Caco-2 (cell line): ENCODE measurements at regions not wholly inside any gene's neighbourhood (a gene's known extent, or its start where the extent isn't known, plus 50 kb on each side); places are given as distances from the start of the nearest gene placed in this dataset.

Experiments
- BruUV-seq: library from RNA; stranded (reverse); fragments of 400-500 nt; replicated peaks from 2 replicates; lab custom pipeline; 2021; lab: Mats Ljungman, UMichigan
- CTCF ChIA-PET: fragments of 300-600 bp; sonication (Branson Sonifier 250); formaldehyde crosslinking; loops from one replicate; lab custom pipeline; 2022; ENCODE audit warnings: antibody characterized with exemption; lab: Charles Lee
- POLR2A ChIA-PET: fragments of 300-600 bp; sonication (Branson Sonifier 250); formaldehyde crosslinking; loops from one replicate; lab custom pipeline; 2022; ENCODE audit warnings: antibody characterized with exemption; lab: Charles Lee
- DNase-seq, 2 experiments: peaks; one replicate each; pipeline versions ENCODE4 v3.0.0 to v3.0.0-alpha.2; 2020 to 2022
- H3K27me3 ChIP-seq: replicated peaks from 2 replicates; pipeline ENCODE4 v1.6.0; 2011; ENCODE audit warnings: low read length; ENCODE audit not compliant: control insufficient read depth, insufficient read depth
- H3K36me3 ChIP-seq: 2 replicates; pipeline ENCODE4 v1.5.1; 2011; ENCODE audit warnings: low read length; ENCODE audit not compliant: control insufficient read depth, insufficient read depth
- H3K4me1 ChIP-seq: fragments of 250-450 bp; sonication (Bioruptor Pico); 2 replicates; pipeline ENCODE4 v1.5.1; 2020; ENCODE audit warnings: mild to moderate bottlenecking
- H3K4me3 ChIP-seq: 2 replicates; pipeline ENCODE4 v1.5.1; 2011; ENCODE audit warnings: low read depth, mild to moderate bottlenecking, control low read depth, low read length
- H3K9me3 ChIP-seq: fragments of 250-450 bp; sonication (Bioruptor Pico); 2 replicates; pipeline ENCODE4 v1.5.1; 2020; ENCODE audit warnings: mild to moderate bottlenecking, moderate library complexity
- H3K27ac Mint-ChIP-seq: one replicate; pipeline ENCODE4 v1.8.0; 2022; ENCODE audit warnings: mixed read lengths; ENCODE audit not compliant: unreplicated experiment
- H3K27me3 Mint-ChIP-seq: one replicate; pipeline ENCODE4 v1.8.0; 2022; ENCODE audit warnings: mixed read lengths; ENCODE audit not compliant: insufficient read depth, unreplicated experiment
- H3K36me3 Mint-ChIP-seq: one replicate; pipeline ENCODE4 v1.8.0; 2022; ENCODE audit warnings: mild to moderate bottlenecking, mixed read lengths; ENCODE audit not compliant: insufficient read depth, unreplicated experiment
- H3K4me1 Mint-ChIP-seq: one replicate; pipeline ENCODE4 v1.8.0; 2022; ENCODE audit warnings: low read depth, mixed read lengths; ENCODE audit not compliant: unreplicated experiment
- H3K4me3 Mint-ChIP-seq: one replicate; pipeline ENCODE4 v1.8.0; 2022; ENCODE audit warnings: mild to moderate bottlenecking, moderate library complexity, mixed read lengths; ENCODE audit not compliant: unreplicated experiment
- H3K9me3 Mint-ChIP-seq: one replicate; pipeline ENCODE4 v1.8.0; 2022; ENCODE audit warnings: mixed read lengths; ENCODE audit not compliant: unreplicated experiment
- CTCF ChIP-seq, 2 experiments: fragments of 200-600 bp in 1 of 2; IDR thresholded peaks; 1 replicate in 1 of 2; 2 replicates in 1 of 2; pipeline versions ENCODE4 v1.5.1 to v1.8.0; 2011 to 2022; ENCODE audit warnings: antibody characterized with exemption in 1 of 2, control low read depth in 1 of 2, inconsistent platforms in 1 of 2, low read depth in 1 of 2, low read length in 1 of 2, mild to moderate bottlenecking in 1 of 2, moderate library complexity in 1 of 2; ENCODE audit not compliant: insufficient read depth in 1 of 2, severe bottlenecking in 1 of 2, unreplicated experiment in 1 of 2
- intact Hi-C: fragments of 100-400 bp; cut with micrococcal nuclease; formaldehyde crosslinking; loops from one replicate; pipeline ENCODE4 v1.10.0; 2022; ENCODE audit not compliant: unreplicated experiment

- no TSS peak for BruUV-seq
- DNase-seq, result no peak
- ChIA-PET CTCF (no interaction called here), POLR2A (no interaction called here)
- Mint-ChIP-seq H3K9me3 (no peaks in the 10 kb centered on the region), H3K4me1 (peaks cover 7% of the 10 kb centered on the region), H3K4me3 (no peak overlapping the region), H3K27me3 (no peaks in the 10 kb centered on the region), H3K36me3 (no peaks in the 10 kb centered on the region), H3K27ac (no peak overlapping the region)
- Histone ChIP-seq H3K4me3 (no peak overlapping the region), H3K27me3 (no peaks in the 10 kb centered on the region), H3K36me3 (no peaks in the 10 kb centered on the region), H3K9me3 (no peaks in the 10 kb centered on the region), H3K4me1 (no peaks in the 10 kb centered on the region)
- TF ChIP-seq CTCF (IDR thresholded peaks at IDR 0.05; ENCODE audit: insufficient read depth in 1 of 2, low read depth in 1 of 2, low read length in 1 of 2, severe bottlenecking in 1 of 2, unreplicated experiment in 1 of 2), result no peak
- intact Hi-C loops, result no loop called here
These were observed 136.3 kb upstream of the SMAD1 start for GRCh38 chr4:145345401-145345800.

GRCh38 chr4:145341381-145341780 lies 140.3 kb upstream of the SMAD1 start:
- Mint-ChIP-seq H3K27ac (no peak overlapping the region), H3K9me3 (no peaks in the 10 kb centered on the region), H3K36me3 (no peaks in the 10 kb centered on the region), H3K4me3 (no peak overlapping the region), H3K27me3 (no peaks in the 10 kb centered on the region), H3K4me1 (peaks cover 7% of the 10 kb centered on the region)
- no peaks in the 10 kb centered on the region for H3K36me3 ChIP-seq
- H3K27me3 ChIP-seq, result no peaks in the 10 kb centered on the region
- ChIA-PET POLR2A (no interaction called here), CTCF (no interaction called here)
- H3K9me3 ChIP-seq, result no peaks in the 10 kb centered on the region
- TF ChIP-seq CTCF (IDR thresholded peaks at IDR 0.05; ENCODE audit: insufficient read depth in 1 of 2, low read depth in 1 of 2, low read length in 1 of 2, severe bottlenecking in 1 of 2, unreplicated experiment in 1 of 2), result no peak
- intact Hi-C loops, result no loop called here
- no TSS peak for BruUV-seq
- H3K4me1 ChIP-seq, result peaks cover 13% of the 10 kb centered on the region
- no peak for DNase-seq
- no peak overlapping the region for H3K4me3 ChIP-seq

- POLR2A ChIA-PET, result no interaction called here
- H3K9me3 Mint-ChIP-seq, result no peaks in the 10 kb centered on the region
- H3K4me1 Mint-ChIP-seq, result peaks cover 7% of the 10 kb centered on the region
- no peaks in the 10 kb centered on the region for H3K9me3 ChIP-seq
- BruUV-seq, result no TSS peak
- CTCF ChIA-PET, result no interaction called here
- H3K4me3 Mint-ChIP-seq, result no peak overlapping the region
- H3K27me3 ChIP-seq, result no peaks in the 10 kb centered on the region
- no peak for TF ChIP-seq CTCF (IDR thresholded peaks at IDR 0.05; ENCODE audit: insufficient read depth in 1 of 2, low read depth in 1 of 2, low read length in 1 of 2, severe bottlenecking in 1 of 2, unreplicated experiment in 1 of 2)
- intact Hi-C loops, result no loop called here
- peaks cover 13% of the 10 kb centered on the region for H3K4me1 ChIP-seq
- no peak overlapping the region for H3K27ac Mint-ChIP-seq
- no peaks in the 10 kb centered on the region for H3K36me3 ChIP-seq
- no peaks in the 10 kb centered on the region for H3K36me3 Mint-ChIP-seq
- DNase-seq, result peak; percentile 45 to 70
- H3K4me3 ChIP-seq, result no peak overlapping the region
- no peaks in the 10 kb centered on the region for H3K27me3 Mint-ChIP-seq
These were observed 141.5 kb upstream of the SMAD1 start for GRCh38 chr4:145340071-145340675.
